Activated CD4-positive, alpha-beta T cell treated with anti-CD3 and anti-CD28 coated beads for 24 hours (primary cell): ENCODE measurements at regions not wholly inside any gene's neighbourhood (a gene's known extent, or its start where the extent isn't known, plus 50 kb on each side); places are given as distances from the start of the nearest gene placed in this dataset.
"Not testable (repeated sequence)": the region's sequence is repeated elsewhere in the genome, so short reads cannot be mapped to it uniquely, and the experiment has no call there.

ENCODE experiments used
- DNase-seq, 2 donors: peaks; one replicate each; pipeline ENCODE4 v3.0.0-alpha.2; 2020; ENCODE audit warnings: low read depth in 2 of 2

GRCh38 chr22:27250886-27251285, 550.7 kb downstream of the MN1 start:
- no peak for DNase-seq

- no peak for DNase-seq
These were observed 550.0 kb downstream of the MN1 start for GRCh38 chr22:27251563-27251962.

- no peak for DNase-seq
These were observed 549.1 kb downstream of the MN1 start for GRCh38 chr22:27252282-27253049.

GRCh38 chr22:27253108-27253902, 548.3 kb downstream of the MN1 start:
- no peak for DNase-seq

- DNase-seq: not testable (repeated sequence)
These were observed 547.5 kb downstream of the MN1 start for GRCh38 chr22:27254063-27254462.

- no peak for DNase-seq
These were observed 546.0 kb downstream of the MN1 start for GRCh38 chr22:27255580-27255979.

GRCh38 chr22:27257987-27258386, 543.6 kb downstream of the MN1 start:
- no peak for DNase-seq

- DNase-seq: no peak
These were observed 542.9 kb downstream of the MN1 start for GRCh38 chr22:27258616-27259172.

- DNase-seq: no peak
These were observed 542.1 kb downstream of the MN1 start for GRCh38 chr22:27259433-27259832.

GRCh38 chr22:27260087-27260698, 541.4 kb downstream of the MN1 start:
- no peak for DNase-seq

- no peak for DNase-seq
These were observed 539.2 kb downstream of the MN1 start for GRCh38 chr22:27262361-27262760.

- no peak for DNase-seq
These were observed 537.4 kb downstream of the MN1 start for GRCh38 chr22:27264184-27264583.

- no peak for DNase-seq
These were observed 534.4 kb downstream of the MN1 start for GRCh38 chr22:27267145-27267544.

- no peak for DNase-seq
These were observed 531.6 kb downstream of the MN1 start for GRCh38 chr22:27269751-27270543.

GRCh38 chr22:27270818-27271510, 530.6 kb downstream of the MN1 start:
- DNase-seq: no peak

- no peak for DNase-seq
These were observed 528.1 kb downstream of the MN1 start for GRCh38 chr22:27273436-27273835.

- no peak for DNase-seq
These were observed 527.7 kb downstream of the MN1 start for GRCh38 chr22:27273853-27274252.

GRCh38 chr22:27274770-27275449, 526.6 kb downstream of the MN1 start:
- DNase-seq: no peak

GRCh38 chr22:27278946-27279345, 522.6 kb downstream of the MN1 start:
- no peak for DNase-seq

GRCh38 chr22:27283240-27283639, 518.3 kb downstream of the MN1 start:
- DNase-seq: no peak
